GM12878 (cell line): ENCODE measurements at regions not wholly inside any gene's neighbourhood (a gene's known extent, or its start where the extent isn't known, plus 50 kb on each side); places are given as distances from the start of the nearest gene placed in this dataset.

Experiments
- ATAC-seq: fragments of 200-7000 bp; cut with Tn5 transposase; 3 replicates; pipeline ENCODE4 v1.9.1; 2020; ENCODE audit warnings: mild to moderate bottlenecking, moderate library complexity
- BruUV-seq: library from RNA; stranded (reverse); fragments of 400-500 nt; replicated peaks from 2 replicates; lab custom pipeline; 2021; lab: Mats Ljungman, UMichigan
- CTCF ChIA-PET: fragments of 300-600 bp; sonication (Branson Sonifier 250); formaldehyde crosslinking; extraction: SDS; loops from one replicate; lab custom pipeline; 2021; ENCODE audit warnings: inconsistent platforms; lab: Yijun Ruan, JAX
- POLR2A ChIA-PET: fragments of 350-600 bp; formaldehyde crosslinking; extraction: SDS; loops from one replicate; lab custom pipeline; 2021; ENCODE audit warnings: inconsistent platforms; lab: Charles Lee
- RAD21 ChIA-PET: fragments of 300-600 bp; sonication (Branson Sonifier 250); formaldehyde crosslinking; loops from one replicate; lab custom pipeline; 2023; ENCODE audit warnings: antibody characterized with exemption; ENCODE audit not compliant: unreplicated experiment; lab: Charles Lee
- SMC1A ChIA-PET: fragments of 300-600 bp; sonication (Branson Sonifier 250); formaldehyde crosslinking; loops from one replicate; lab custom pipeline; 2023; ENCODE audit not compliant: unreplicated experiment, uncharacterized antibody; lab: Charles Lee
- DNase-seq: peaks from one replicate; pipeline ENCODE4 v3.0.0-alpha.2; 2011; ENCODE audit warnings: low read depth, low spot score
- FAIRE-seq: peaks from 3 replicates; lab custom pipeline; 2011; peaks lifted over from hg19 to GRCh38; lab: Jason Lieb, UNC
- H2AFZ ChIP-seq: 2 replicates; pipeline ENCODE4 v1.6.0; 2011; ENCODE audit warnings: low read depth, low read length, control low read depth; ENCODE audit not compliant: control insufficient read depth
- H3K27ac ChIP-seq: 2 replicates; pipeline ENCODE4 v1.5.1; 2011; ENCODE audit warnings: control low read depth; ENCODE audit not compliant: control insufficient read depth, insufficient read depth
- H3K27me3 ChIP-seq, 2 experiments: replicated peaks in 1 of 2; 2 replicates each; pipeline versions ENCODE4 v1.6.0 to v1.6.1; 2011; ENCODE audit warnings: low read length in 1 of 2; ENCODE audit not compliant: control insufficient read depth in 2 of 2, insufficient read depth in 2 of 2
- H3K36me3 ChIP-seq, 2 experiments: 2 replicates each; pipeline ENCODE4 v1.5.1; 2011; ENCODE audit warnings: low read length in 1 of 2; ENCODE audit not compliant: control insufficient read depth in 2 of 2, insufficient read depth in 2 of 2
- H3K4me1 ChIP-seq: 2 replicates; pipeline ENCODE4 v1.6.1; 2011; ENCODE audit warnings: mild to moderate bottlenecking, low read length, moderate library complexity, mixed read lengths; ENCODE audit not compliant: control insufficient read depth, insufficient read depth
- H3K4me2 ChIP-seq: 2 replicates; pipeline ENCODE4 v1.6.0; 2011; ENCODE audit warnings: control low read depth; ENCODE audit not compliant: control insufficient read depth, insufficient read depth
- H3K4me3 ChIP-seq: fragments of 200-600 bp; sonication (generic); 2 replicates; pipeline ENCODE4 v1.5.1; 2016
- H3K79me2 ChIP-seq: 2 replicates; pipeline ENCODE4 v1.6.0; 2011; ENCODE audit warnings: low read length; ENCODE audit not compliant: control insufficient read depth, insufficient read depth
- H3K9ac ChIP-seq: 2 replicates; pipeline ENCODE4 v1.8.0; 2011; ENCODE audit warnings: low read length, control low read depth, mixed read lengths; ENCODE audit not compliant: control insufficient read depth, insufficient read depth
- H3K9me3 ChIP-seq: replicated peaks from 3 replicates; pipeline ENCODE4 v1.5.1; 2011; ENCODE audit warnings: mild to moderate bottlenecking, low read length; ENCODE audit not compliant: control insufficient read depth, insufficient read depth
- H4K20me1 ChIP-seq: 2 replicates; pipeline ENCODE4 v1.6.0; 2011; ENCODE audit not compliant: control insufficient read depth, insufficient read depth
- IKZF2 ChIP-seq, 2 experiments: fragments of 450-650 bp; IDR thresholded peaks; 2 replicates each; pipeline ENCODE4 v1.6.1; 2017; ENCODE audit warnings: mild to moderate bottlenecking in 2 of 2, moderate library complexity in 2 of 2
- MYB ChIP-seq: fragments of 150-350 bp; IDR thresholded peaks from 2 replicates; pipeline ENCODE4 v1.6.1; 2014; ENCODE audit warnings: mild to moderate bottlenecking, low read depth, low read length, borderline replicate concordance
- NBN ChIP-seq: fragments of 450-650 bp; IDR thresholded peaks from 2 replicates; pipeline ENCODE4 v1.6.1; 2016
- PAX8 ChIP-seq: fragments of 450-650 bp; IDR thresholded peaks from 2 replicates; pipeline ENCODE4 v1.6.1; 2017; ENCODE audit warnings: mild to moderate bottlenecking, moderate library complexity
- POLR2A ChIP-seq: IDR thresholded peaks from 2 replicates; pipeline ENCODE4 v1.6.1; 2011; ENCODE audit warnings: low read depth, mild to moderate bottlenecking, low read length
- SMC3 ChIP-seq: IDR thresholded peaks from 2 replicates; pipeline ENCODE4 v1.6.1; 2011; ENCODE audit warnings: low read length, improper control_type of control experiment, borderline replicate concordance
- SREBF1 ChIP-seq: IDR thresholded peaks from 2 replicates; pipeline ENCODE4 v1.6.1; 2012; ENCODE audit warnings: mild to moderate bottlenecking, low read length
- ZNF24 ChIP-seq: fragments of 450-650 bp; IDR thresholded peaks from 2 replicates; pipeline ENCODE4 v1.6.1; 2017; ENCODE audit warnings: antibody characterized with exemption, mild to moderate bottlenecking
- WGBS: methylation state at CpG from one replicate; pipeline ENCODE4 v1.1.6; 2016; ENCODE audit warnings: low lambda C conversion rate; ENCODE audit not compliant: insufficient replicate concordance, insufficient coverage; ENCODE audit errors: missing lambda C conversion rate; 5-methylcytosine and 5-hydroxymethylcytosine counted together
- in situ Hi-C: fragments of 300-500 bp; cut with MboI; formaldehyde crosslinking; loops from 9 replicates; pipeline ENCODE4 v1.14.3; 2018; ENCODE audit warnings: mixed read lengths
- intact Hi-C: fragments of 100-400 bp; cut with micrococcal nuclease; formaldehyde crosslinking; loops from one replicate; pipeline ENCODE4 v1.14.2; 2022; ENCODE audit not compliant: unreplicated experiment
- TF ChIP-seq, protein P1 (sequence below): fragments of 450-650 bp; IDR thresholded peaks from 2 replicates; pipeline ENCODE4 v1.6.1; 2017; ENCODE audit warnings: antibody characterized with exemption, mild to moderate bottlenecking, moderate library complexity
- TF ChIP-seq, protein P2 (sequence below): fragments of 450-650 bp; IDR thresholded peaks from 2 replicates; pipeline ENCODE4 v1.6.1; 2017; ENCODE audit warnings: low read depth, mild to moderate bottlenecking, moderate library complexity
- TF ChIP-seq, protein P3 (sequence below): IDR thresholded peaks from 2 replicates; pipeline ENCODE4 v1.6.1; 2011; ENCODE audit warnings: borderline replicate concordance, low read depth, mild to moderate bottlenecking, moderate library complexity, mixed read lengths, low read length; ENCODE audit not compliant: insufficient read depth; ENCODE audit errors: extremely low read length
- TF ChIP-seq, protein P4 (sequence below): IDR thresholded peaks from 2 replicates; pipeline ENCODE4 v1.6.1; 2012; ENCODE audit warnings: low read depth, low read length, improper control_type of control experiment
- TF ChIP-seq, protein P5 (sequence below): IDR thresholded peaks from 2 replicates; pipeline ENCODE4 v1.6.1; 2012; ENCODE audit warnings: low read length, inconsistent platforms

DNA sequence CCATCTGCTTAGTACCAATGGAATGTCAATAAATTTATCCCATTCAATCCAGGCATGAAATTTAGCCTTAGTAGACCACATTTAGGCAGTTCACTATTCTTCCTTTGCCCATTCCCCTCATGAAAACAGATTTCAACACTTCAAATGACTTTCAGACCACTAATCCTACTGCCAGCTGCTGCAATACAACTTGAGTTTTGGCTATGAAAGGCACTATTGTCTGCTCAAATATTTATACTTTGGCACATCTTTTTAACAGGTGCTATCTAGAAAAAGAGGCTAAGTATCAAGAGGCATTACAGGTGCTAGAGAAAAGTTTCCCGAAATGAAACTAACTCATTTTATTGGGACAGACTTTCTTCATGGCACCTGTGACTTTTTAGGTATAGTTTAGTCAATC lies 499.8 kb downstream of the C12orf50 start:
- in situ Hi-C loops, result no loop called here
- Histone ChIP-seq H3K27ac (no peak overlapping the region), H3K4me2 (no peak overlapping the region), H2AFZ (no peak overlapping the region), H3K4me1 (no peaks in the 10 kb centered on the region), H3K4me3 (no peak overlapping the region), H3K9me3 (no peaks in the 10 kb centered on the region), H3K36me3 (no peaks in the 10 kb centered on the region), H3K27me3 (no peaks in the 10 kb centered on the region), H3K79me2 (no peaks in the 10 kb centered on the region), H4K20me1 (no peaks in the 10 kb centered on the region), H3K9ac (no peak overlapping the region)
- no peak for DNase-seq
- no peak for FAIRE-seq
- WGBS, result 0% methylated on average over 1 of the region's 1 CpG
- intact Hi-C loops, result no loop called here
- ATAC-seq, result no peak
- ChIA-PET RAD21 (no interaction called here), SMC1A (no interaction called here), CTCF (no interaction called here), POLR2A (no interaction called here)
- TF ChIP-seq, protein P1, sequence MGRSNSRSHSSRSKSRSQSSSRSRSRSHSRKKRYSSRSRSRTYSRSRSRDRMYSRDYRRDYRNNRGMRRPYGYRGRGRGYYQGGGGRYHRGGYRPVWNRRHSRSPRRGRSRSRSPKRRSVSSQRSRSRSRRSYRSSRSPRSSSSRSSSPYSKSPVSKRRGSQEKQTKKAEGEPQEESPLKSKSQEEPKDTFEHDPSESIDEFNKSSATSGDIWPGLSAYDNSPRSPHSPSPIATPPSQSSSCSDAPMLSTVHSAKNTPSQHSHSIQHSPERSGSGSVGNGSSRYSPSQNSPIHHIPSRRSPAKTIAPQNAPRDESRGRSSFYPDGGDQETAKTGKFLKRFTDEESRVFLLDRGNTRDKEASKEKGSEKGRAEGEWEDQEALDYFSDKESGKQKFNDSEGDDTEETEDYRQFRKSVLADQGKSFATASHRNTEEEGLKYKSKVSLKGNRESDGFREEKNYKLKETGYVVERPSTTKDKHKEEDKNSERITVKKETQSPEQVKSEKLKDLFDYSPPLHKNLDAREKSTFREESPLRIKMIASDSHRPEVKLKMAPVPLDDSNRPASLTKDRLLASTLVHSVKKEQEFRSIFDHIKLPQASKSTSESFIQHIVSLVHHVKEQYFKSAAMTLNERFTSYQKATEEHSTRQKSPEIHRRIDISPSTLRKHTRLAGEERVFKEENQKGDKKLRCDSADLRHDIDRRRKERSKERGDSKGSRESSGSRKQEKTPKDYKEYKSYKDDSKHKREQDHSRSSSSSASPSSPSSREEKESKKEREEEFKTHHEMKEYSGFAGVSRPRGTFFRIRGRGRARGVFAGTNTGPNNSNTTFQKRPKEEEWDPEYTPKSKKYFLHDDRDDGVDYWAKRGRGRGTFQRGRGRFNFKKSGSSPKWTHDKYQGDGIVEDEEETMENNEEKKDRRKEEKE, result no peak
- TF ChIP-seq, protein P2, sequence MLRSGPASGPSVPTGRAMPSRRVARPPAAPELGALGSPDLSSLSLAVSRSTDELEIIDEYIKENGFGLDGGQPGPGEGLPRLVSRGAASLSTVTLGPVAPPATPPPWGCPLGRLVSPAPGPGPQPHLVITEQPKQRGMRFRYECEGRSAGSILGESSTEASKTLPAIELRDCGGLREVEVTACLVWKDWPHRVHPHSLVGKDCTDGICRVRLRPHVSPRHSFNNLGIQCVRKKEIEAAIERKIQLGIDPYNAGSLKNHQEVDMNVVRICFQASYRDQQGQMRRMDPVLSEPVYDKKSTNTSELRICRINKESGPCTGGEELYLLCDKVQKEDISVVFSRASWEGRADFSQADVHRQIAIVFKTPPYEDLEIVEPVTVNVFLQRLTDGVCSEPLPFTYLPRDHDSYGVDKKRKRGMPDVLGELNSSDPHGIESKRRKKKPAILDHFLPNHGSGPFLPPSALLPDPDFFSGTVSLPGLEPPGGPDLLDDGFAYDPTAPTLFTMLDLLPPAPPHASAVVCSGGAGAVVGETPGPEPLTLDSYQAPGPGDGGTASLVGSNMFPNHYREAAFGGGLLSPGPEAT, result no peak
- TF ChIP-seq SREBF1 (no peak), MYB (no peak), POLR2A (no peak), PAX8 (no peak), NBN (no peak), IKZF2 (IDR thresholded peaks at IDR 0.05) (no peak), SMC3 (no peak), ZNF24 (no peak)
- TF ChIP-seq, protein P3, sequence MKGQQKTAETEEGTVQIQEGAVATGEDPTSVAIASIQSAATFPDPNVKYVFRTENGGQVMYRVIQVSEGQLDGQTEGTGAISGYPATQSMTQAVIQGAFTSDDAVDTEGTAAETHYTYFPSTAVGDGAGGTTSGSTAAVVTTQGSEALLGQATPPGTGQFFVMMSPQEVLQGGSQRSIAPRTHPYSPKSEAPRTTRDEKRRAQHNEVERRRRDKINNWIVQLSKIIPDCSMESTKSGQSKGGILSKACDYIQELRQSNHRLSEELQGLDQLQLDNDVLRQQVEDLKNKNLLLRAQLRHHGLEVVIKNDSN, result no peak
- TF ChIP-seq, protein P4, sequence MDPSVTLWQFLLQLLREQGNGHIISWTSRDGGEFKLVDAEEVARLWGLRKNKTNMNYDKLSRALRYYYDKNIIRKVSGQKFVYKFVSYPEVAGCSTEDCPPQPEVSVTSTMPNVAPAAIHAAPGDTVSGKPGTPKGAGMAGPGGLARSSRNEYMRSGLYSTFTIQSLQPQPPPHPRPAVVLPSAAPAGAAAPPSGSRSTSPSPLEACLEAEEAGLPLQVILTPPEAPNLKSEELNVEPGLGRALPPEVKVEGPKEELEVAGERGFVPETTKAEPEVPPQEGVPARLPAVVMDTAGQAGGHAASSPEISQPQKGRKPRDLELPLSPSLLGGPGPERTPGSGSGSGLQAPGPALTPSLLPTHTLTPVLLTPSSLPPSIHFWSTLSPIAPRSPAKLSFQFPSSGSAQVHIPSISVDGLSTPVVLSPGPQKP, result no peak
- TF ChIP-seq, protein P5, sequence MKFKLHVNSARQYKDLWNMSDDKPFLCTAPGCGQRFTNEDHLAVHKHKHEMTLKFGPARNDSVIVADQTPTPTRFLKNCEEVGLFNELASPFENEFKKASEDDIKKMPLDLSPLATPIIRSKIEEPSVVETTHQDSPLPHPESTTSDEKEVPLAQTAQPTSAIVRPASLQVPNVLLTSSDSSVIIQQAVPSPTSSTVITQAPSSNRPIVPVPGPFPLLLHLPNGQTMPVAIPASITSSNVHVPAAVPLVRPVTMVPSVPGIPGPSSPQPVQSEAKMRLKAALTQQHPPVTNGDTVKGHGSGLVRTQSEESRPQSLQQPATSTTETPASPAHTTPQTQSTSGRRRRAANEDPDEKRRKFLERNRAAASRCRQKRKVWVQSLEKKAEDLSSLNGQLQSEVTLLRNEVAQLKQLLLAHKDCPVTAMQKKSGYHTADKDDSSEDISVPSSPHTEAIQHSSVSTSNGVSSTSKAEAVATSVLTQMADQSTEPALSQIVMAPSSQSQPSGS, result no peak
- no TSS peak for BruUV-seq
